ENCODE measurements at regions not wholly inside any gene's neighbourhood (a gene's known extent, or its start where the extent isn't known, plus 50 kb on each side); places are given as distances from the start of the nearest gene placed in this dataset.

GRCh38 chr5:103464835-103465484 lies 97.6 kb downstream of the NUDT12 start:
- no peak for DNase-seq (ENCODE audit: extremely low spot score, insufficient read length, low read depth)
- no peak for FAIRE-seq

GRCh38 chr5:103463261-103463660 lies 99.3 kb downstream of the NUDT12 start:
- DNase-seq (ENCODE audit: extremely low spot score, insufficient read length, low read depth) = no peak
- no peak for FAIRE-seq

GRCh38 chr5:103461243-103461642 lies 101.3 kb downstream of the NUDT12 start:
- DNase-seq (ENCODE audit: extremely low spot score, insufficient read length, low read depth) = no peak
- FAIRE-seq = no peak

GRCh38 chr5:103458497-103459040 lies 104.0 kb downstream of the NUDT12 start:
- FAIRE-seq (no peak), DNase-seq (ENCODE audit: extremely low spot score, insufficient read length, low read depth) (no peak)

GRCh38 chr5:103456476-103456875 lies 106.1 kb downstream of the NUDT12 start:
- FAIRE-seq = no peak

GRCh38 chr5:103455796-103456195 lies 106.8 kb downstream of the NUDT12 start:
- DNase-seq (ENCODE audit: extremely low spot score, insufficient read length, low read depth) = no peak
- FAIRE-seq = no peak

More at GRCh38 chr5:103456476-103456875, 106.1 kb downstream of the NUDT12 start:
- DNase-seq (ENCODE audit: extremely low spot score, insufficient read length, low read depth) = no peak

- DNase-seq (ENCODE audit: extremely low spot score, insufficient read length, low read depth) = no peak
- no peak for FAIRE-seq
These were observed 107.8 kb downstream of the NUDT12 start for GRCh38 chr5:103454770-103455169.

GRCh38 chr5:103452666-103453065 lies 109.9 kb downstream of the NUDT12 start:
- DNase-seq (ENCODE audit: extremely low spot score, insufficient read length, low read depth) (no peak), FAIRE-seq (no peak)

GRCh38 chr5:103452089-103452488 lies 110.5 kb downstream of the NUDT12 start:
- DNase-seq (ENCODE audit: extremely low spot score, insufficient read length, low read depth) = no peak
- FAIRE-seq = no peak

GRCh38 chr5:103451261-103451660 lies 111.3 kb downstream of the NUDT12 start:
- DNase-seq (ENCODE audit: extremely low spot score, insufficient read length, low read depth) = no peak
- no peak for FAIRE-seq

- no peak for DNase-seq (ENCODE audit: extremely low spot score, insufficient read length, low read depth)
- FAIRE-seq = no peak
These were observed 112.1 kb downstream of the NUDT12 start for GRCh38 chr5:103450333-103451061.

GRCh38 chr5:103446813-103447212 lies 115.8 kb downstream of the NUDT12 start:
- DNase-seq (ENCODE audit: extremely low spot score, insufficient read length, low read depth) (no peak), FAIRE-seq (no peak)

GRCh38 chr5:103445426-103446035 lies 117.1 kb downstream of the NUDT12 start:
- DNase-seq (ENCODE audit: extremely low spot score, insufficient read length, low read depth) = no peak
- no peak for FAIRE-seq

- FAIRE-seq (peak; percentile 72), DNase-seq (ENCODE audit: extremely low spot score, insufficient read length, low read depth) (no peak)
These were observed 118.1 kb downstream of the NUDT12 start for GRCh38 chr5:103444333-103445038.

GRCh38 chr5:103442750-103443149 lies 119.8 kb downstream of the NUDT12 start:
- no peak for FAIRE-seq
- no peak for DNase-seq (ENCODE audit: extremely low spot score, insufficient read length, low read depth)

GRCh38 chr5:103441523-103441922 lies 121.1 kb downstream of the NUDT12 start:
- FAIRE-seq (peak; percentile 9), DNase-seq (ENCODE audit: extremely low spot score, insufficient read length, low read depth) (no peak)

- FAIRE-seq = no peak
- DNase-seq (ENCODE audit: extremely low spot score, insufficient read length, low read depth) = no peak
These were observed 123.6 kb downstream of the NUDT12 start for GRCh38 chr5:103439007-103439406.

- DNase-seq (ENCODE audit: extremely low spot score, insufficient read length, low read depth) = no peak
- no peak for FAIRE-seq
These were observed 125.9 kb downstream of the NUDT12 start for GRCh38 chr5:103436656-103437055.

- FAIRE-seq (no peak), DNase-seq (ENCODE audit: extremely low spot score, insufficient read length, low read depth) (no peak)
These were observed 126.5 kb downstream of the NUDT12 start for GRCh38 chr5:103436112-103436511.

GRCh38 chr5:103435136-103435889 lies 127.3 kb downstream of the NUDT12 start:
- FAIRE-seq (no peak), DNase-seq (ENCODE audit: extremely low spot score, insufficient read length, low read depth) (no peak)
